ES-I3 (cell line): ENCODE measurements at regions not wholly inside any gene's neighbourhood (a gene's known extent, or its start where the extent isn't known, plus 50 kb on each side); places are given as distances from the start of the nearest gene placed in this dataset.

Experiments
- H3K36me3 ChIP-seq: 2 replicates; pipeline ENCODE4 v1.6.1; 2013; ENCODE audit warnings: mild to moderate bottlenecking, low read length, control low read depth, moderate library complexity; ENCODE audit not compliant: insufficient read depth
- H3K4me1 ChIP-seq: 2 replicates; pipeline ENCODE4 v1.6.1; 2013; ENCODE audit warnings: mild to moderate bottlenecking, control low read depth, low read length; ENCODE audit not compliant: insufficient read depth
- H3K9ac ChIP-seq: 2 replicates; pipeline ENCODE4 v1.6.1; 2013; ENCODE audit warnings: low read depth, mild to moderate bottlenecking, low read length, moderate library complexity
- H3K9me3 ChIP-seq: 2 replicates; pipeline ENCODE4 v1.6.1; 2013; ENCODE audit warnings: mild to moderate bottlenecking, low read length, moderate library complexity; ENCODE audit not compliant: control insufficient read depth, insufficient read depth

DNA sequence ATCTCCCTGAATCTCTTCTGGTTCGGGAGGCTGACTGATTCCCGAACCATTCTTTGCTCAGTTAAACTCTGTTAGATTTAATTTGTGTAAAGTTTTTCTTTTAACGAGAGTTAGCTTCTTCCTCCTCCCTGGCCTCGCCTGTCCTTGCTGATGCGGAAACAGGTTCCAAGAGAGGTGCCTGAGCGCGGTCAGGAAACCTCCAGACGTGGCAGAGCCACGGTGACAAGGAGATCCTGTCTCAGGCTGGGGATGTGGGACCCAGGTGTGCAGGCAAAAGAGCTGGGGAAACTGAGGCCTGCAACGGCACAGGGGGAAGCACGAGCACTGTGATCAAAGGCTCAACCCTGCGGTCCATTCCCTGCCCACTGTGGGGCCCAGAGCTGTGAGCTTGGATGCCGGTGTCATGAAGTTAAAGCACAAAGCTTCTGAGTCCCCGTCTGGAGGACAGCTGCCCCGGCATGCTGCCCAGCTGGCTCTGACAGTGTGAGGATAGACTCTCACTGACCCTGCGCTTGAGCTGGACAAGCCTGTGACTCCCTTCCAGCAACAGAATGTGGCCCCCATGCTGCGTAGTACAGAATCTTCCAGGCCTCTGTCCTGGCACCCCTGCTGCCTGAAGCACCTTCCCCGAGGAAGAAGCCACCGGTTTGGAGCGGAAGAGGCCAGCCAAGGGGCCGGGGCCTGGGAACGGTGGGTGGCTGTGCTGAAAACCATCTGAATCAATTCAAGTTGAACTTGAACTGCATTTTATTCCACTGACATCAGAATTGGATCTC is 960.6 kb downstream of the BRD1 start:
- H3K9me3 ChIP-seq, result no peaks in the 10 kb centered on the region

DNA sequence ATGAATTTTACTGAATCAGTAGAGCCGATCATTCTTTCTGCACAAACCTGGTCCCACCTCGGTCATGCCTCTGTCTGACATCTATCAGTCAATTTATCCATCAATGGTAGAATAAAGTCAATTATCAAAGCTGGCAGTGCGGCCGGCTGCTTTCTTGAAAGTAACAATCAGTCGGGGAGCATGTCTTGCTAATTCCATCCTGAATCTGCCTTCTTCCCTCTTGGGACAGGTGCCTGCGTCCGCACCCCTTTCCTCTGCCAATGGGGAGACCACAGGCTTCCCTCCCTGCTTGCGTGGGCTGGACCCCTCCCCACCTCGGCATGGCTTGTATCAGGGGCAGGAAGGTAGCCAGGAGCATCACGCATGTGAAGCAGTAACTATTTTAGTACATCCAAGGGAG is 962.9 kb downstream of the BRD1 start:
- no peaks in the 10 kb centered on the region for H3K9me3 ChIP-seq
- no peaks in the 10 kb centered on the region for H3K36me3 ChIP-seq
- H3K4me1 ChIP-seq, result no peaks in the 10 kb centered on the region
- H3K9ac ChIP-seq, result no peak overlapping the region

More for the DNA sequence above, 960.6 kb downstream of the BRD1 start:
- Histone ChIP-seq H3K9ac (no peak overlapping the region), H3K36me3 (no peaks in the 10 kb centered on the region), H3K4me1 (no peaks in the 10 kb centered on the region)

DNA sequence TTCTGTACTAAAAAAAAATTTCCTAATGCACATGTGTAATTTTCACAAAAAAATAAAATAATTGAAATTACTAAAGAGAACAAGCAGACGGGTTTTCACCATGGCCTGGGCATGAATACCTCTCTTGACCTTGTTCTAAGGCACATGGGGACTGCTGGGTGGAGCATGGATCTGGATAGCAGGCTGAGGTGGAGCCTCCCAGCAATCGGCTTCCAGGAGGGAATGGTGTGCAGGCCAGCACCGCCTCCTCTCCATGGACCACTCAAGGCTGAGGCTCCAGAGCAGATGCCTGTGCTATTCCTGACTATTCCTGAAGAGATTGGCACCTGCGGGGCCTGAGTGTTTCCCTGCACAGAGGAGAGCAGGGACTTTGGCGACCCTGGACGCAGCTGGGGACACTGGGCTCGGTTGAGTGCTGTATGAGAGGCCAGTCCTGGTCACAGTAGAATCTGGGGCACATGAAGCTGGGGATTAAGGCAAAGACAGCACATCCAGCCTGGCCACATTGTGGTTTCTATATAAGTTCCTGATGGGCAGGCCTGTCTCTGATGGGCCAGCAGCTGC is 963.6 kb downstream of the BRD1 start:
- H3K9ac ChIP-seq, result no peak overlapping the region
- no peaks in the 10 kb centered on the region for H3K36me3 ChIP-seq
- H3K9me3 ChIP-seq, result no peaks in the 10 kb centered on the region
- H3K4me1 ChIP-seq, result no peaks in the 10 kb centered on the region

DNA sequence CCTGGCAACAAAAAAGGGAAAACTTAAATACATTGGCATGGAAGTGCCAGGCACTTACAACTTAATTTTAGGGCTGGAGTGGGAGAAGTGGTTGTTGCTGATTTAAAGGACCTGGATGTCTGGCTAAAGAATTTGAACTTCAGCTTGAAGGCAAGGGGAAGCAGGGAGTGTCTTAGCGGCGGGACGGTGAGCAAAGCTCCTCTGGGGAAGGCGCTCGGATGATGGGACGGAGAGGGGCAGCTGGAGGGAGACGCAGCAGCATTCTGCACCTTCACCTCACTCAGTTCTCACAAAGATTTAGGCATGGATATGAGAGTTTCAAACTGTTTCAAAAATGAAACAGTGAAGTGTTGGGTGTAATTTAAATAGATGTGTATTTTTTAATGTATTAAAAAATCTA is 967.1 kb downstream of the BRD1 start:
- Histone ChIP-seq H3K4me1 (no peaks in the 10 kb centered on the region), H3K9ac (no peak overlapping the region), H3K9me3 (no peaks in the 10 kb centered on the region), H3K36me3 (no peaks in the 10 kb centered on the region)

DNA sequence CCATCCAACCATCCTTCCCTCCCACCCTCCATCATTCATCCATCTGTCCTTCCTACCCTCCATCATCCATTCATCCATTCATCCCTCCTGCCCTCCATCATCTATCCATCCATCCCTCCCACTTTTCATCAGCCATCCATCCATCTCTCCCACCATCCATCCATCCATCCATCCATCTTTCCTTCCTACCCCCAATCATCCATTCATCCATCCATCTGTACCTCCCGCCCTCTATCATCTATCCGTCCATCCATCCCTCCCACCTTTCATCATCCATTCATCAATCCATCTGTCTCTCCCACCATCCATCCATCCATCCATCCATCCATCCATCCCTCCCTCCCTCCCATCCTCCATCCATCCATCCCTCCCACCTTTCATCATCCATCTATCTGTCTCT is 968.8 kb downstream of the BRD1 start:
- Histone ChIP-seq H3K36me3 (no peaks in the 10 kb centered on the region), H3K4me1 (no peaks in the 10 kb centered on the region), H3K9me3 (no peaks in the 10 kb centered on the region), H3K9ac (no peak overlapping the region)

DNA sequence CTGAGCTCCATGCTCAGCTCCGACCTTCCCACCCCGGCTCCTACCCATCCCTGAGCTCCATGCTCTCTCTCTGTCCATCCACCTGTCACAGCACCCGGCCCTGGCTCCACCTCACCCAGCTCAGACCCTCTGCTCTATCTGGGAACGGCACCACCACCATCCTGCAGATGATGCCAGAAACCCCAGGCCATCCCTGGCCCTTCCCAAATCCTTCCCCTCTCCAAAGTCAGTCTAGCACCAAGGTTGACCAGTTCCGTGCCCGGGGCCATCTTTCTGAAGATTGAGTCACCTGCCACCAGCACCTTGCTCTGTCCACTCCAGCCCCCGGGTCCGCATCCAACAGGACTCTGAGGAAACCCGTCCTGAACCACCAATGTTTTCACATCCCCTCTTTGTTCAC is 969.6 kb downstream of the BRD1 start:
- no peaks in the 10 kb centered on the region for H3K4me1 ChIP-seq
- no peak overlapping the region for H3K9ac ChIP-seq
- no peaks in the 10 kb centered on the region for H3K36me3 ChIP-seq
- H3K9me3 ChIP-seq, result no peaks in the 10 kb centered on the region

DNA sequence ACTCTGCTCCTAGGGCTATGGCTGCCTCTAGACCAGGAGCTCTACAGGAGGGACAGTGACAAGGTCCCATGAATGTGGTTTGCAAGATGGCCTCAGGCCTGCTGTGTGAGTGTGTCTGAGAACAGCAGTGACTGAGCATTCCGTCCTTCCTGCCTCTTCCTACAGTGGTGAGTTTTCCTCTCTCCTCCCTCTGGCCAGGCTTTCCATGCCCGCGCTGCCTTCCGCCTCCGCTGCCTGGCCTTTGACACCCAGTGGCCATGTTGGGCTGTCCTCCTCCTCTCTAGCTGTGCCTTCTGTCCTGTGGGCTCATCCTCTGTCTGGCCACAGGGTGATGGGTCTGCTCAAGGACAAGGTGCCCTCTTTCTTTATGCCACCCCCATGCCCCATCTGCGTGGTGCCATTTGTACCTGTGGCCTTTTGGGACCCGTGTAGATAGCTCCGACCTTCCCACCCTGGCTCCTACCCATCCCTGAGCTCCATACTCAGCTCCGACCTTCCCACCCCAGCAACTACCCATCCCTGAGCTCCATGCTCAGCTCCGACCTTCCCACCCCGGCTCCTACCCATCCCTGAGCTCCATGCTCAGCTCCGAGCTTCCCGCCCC is 970.4 kb downstream of the BRD1 start:
- Histone ChIP-seq H3K36me3 (no peaks in the 10 kb centered on the region), H3K4me1 (no peaks in the 10 kb centered on the region), H3K9me3 (no peaks in the 10 kb centered on the region), H3K9ac (no peak overlapping the region)

DNA sequence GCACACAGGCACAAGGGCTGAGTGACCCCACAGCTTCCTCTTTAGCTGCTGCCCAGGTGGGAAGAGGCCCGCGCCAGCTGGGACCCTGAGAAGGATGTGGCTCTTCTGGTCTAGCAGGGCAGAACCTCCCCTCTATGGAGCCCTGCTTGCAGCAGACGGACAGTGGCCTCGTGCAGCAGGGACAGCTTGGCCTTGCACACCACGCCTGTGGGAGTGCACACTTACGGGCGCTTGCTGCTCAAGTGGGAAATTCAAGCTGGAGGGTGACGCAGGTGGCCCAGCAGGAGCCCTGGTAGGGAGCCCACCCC is 971.4 kb downstream of the BRD1 start:
- no peaks in the 10 kb centered on the region for H3K9me3 ChIP-seq

DNA sequence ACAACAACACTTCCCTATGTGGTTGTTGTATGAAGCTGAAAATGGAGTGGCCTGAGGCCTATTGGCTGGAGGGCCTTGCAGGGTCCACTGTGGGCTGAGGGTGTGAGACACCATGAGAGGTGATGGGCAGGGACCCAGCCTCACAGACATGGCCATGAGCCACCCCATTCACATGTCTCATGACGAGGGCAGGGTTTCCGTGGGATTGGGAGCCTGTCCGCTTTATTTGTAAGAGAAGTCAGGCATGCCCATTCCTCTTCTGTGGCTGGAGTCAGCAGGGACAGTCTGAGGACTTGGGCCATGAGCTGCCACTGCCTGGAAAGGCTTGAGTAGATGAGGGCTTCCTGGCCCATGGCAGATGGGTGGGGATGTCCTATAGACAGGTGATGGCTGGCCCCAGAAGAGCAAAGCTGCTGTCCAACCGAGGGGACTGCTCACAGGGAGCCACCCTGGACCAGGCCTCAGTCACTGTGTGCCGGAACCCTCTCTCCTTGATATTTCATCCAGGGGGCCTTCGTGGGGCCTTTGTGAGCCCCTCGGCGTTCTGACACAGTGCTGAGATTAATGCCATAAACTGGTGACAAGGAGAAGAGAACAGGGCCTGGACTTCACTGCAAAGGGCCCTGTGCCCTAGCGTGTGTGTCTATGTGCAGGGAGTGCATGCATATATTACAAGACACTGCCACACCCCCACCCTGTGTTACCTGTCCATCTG is 971.9 kb downstream of the BRD1 start:
- Histone ChIP-seq H3K9me3 (no peaks in the 10 kb centered on the region), H3K4me1 (no peaks in the 10 kb centered on the region), H3K9ac (no peak overlapping the region), H3K36me3 (no peaks in the 10 kb centered on the region)

More for the DNA sequence above, 971.4 kb downstream of the BRD1 start:
- H3K9ac ChIP-seq, result no peak overlapping the region
- H3K4me1 ChIP-seq, result no peaks in the 10 kb centered on the region
- no peaks in the 10 kb centered on the region for H3K36me3 ChIP-seq

DNA sequence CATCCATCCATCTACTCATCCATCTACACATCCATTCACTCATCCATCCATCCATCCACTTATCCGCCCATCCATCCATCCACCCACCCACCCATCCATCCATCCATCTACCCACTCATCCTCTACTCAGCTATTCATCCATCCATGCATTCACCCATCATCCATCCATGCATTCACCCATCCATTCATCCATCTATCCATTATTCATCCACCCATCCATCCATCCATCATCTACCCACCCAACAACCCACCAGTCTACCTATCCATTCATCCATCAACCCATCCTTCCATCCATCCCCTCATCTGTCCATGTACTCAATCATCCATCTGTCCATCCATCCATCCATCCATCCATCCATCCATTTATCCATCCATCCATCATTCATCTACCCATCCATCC is 972.7 kb downstream of the BRD1 start:
- Histone ChIP-seq H3K9me3 (no peaks in the 10 kb centered on the region), H3K9ac (no peak overlapping the region), H3K4me1 (no peaks in the 10 kb centered on the region), H3K36me3 (no peaks in the 10 kb centered on the region)

DNA sequence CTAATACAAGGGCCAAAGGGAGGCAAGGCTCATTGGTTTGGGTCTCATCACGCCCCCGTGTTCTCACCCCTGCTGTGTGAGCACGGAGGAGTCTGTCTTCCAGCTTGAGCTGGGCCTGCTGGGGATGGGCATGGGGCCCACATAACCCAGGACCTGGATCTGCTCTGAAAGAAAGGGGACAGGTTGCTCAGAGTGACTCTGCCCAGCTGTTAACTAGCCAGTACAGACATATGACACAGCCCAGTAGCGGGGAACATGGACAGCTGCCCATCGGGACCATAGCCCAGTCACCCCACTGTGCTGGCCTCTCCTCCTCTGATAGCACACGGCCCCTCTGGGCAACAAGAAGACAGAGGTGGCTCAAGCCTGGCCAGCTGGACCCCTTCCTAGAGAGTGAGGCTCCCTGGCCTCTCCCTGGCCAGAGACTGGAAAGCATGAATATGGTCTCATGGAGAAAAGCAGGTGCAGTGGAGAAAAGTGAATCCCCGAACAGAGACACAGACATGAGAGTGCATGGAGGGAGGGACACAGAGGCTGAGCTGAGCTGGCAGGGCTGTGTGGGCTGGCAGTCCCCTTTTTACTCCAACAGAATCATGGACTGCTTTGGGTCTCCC is 973.9 kb downstream of the BRD1 start:
- no peaks in the 10 kb centered on the region for H3K9me3 ChIP-seq
- no peaks in the 10 kb centered on the region for H3K4me1 ChIP-seq
- no peaks in the 10 kb centered on the region for H3K36me3 ChIP-seq
- H3K9ac ChIP-seq, result no peak overlapping the region

DNA sequence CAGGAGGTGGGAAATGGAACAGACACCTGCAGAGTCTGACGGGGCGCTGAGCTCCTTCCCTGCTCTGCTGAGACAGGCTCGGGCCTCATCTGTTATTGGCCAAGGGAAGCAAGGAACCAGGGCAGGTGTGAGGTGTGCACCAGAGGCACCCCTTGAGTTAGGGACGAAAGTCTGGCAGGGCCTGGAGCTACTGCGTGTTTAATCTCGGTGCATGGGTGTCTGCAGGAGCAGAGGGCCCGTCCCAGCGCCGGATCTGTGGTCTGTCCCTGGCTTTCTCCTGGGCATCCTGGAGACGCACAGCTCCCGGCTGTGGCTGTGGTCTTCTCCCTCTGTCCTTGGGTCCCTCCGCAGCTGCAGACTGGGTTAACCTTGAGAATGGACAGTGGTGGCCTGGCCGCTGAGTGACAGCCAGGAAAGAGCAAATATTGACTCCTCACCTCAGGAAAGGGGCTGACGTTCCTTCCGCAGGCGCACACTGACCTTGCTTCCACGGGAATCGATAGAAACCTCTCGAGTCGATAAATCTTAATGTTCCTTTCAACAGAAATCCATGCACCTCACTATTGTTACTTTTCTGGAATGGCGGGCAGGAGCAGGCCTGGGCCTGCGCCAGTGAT is 975.6 kb downstream of the BRD1 start:
- no peak overlapping the region for H3K9ac ChIP-seq
- H3K4me1 ChIP-seq, result no peaks in the 10 kb centered on the region
- no peaks in the 10 kb centered on the region for H3K36me3 ChIP-seq
- H3K9me3 ChIP-seq, result no peaks in the 10 kb centered on the region

DNA sequence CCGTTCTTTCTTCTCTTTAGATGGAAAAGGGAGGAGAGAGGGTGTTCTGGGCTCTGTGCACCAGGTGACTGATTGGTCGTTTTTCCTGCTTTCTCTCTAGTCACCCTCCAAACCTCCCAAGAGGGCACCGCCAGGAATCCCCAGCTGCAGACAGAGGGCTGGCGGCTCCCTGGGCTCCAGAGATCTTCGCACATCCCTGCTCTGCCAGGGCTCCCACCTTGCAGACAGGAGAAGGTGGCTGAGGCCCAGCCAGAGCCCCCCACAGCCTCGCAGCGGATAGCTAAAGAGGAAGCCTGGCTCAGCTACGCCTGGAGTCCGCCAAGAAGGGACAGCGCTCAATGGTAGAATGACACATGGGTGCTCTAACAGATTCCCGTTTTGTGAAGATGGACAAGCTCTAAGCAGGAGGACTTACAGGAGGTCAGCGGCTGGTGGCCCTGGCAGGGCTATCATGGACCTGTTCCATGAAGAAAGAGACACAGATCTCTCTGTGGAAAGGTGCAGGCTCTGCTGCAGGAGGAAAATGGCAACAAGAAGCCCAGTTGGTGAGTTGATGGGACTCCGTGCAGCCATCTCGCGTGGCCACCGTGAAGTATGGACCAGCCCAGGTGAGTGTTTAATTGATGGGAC is 976.9 kb downstream of the BRD1 start:
- no peak overlapping the region for H3K9ac ChIP-seq
- H3K9me3 ChIP-seq, result no peaks in the 10 kb centered on the region
- H3K4me1 ChIP-seq, result no peaks in the 10 kb centered on the region
- H3K36me3 ChIP-seq, result no peaks in the 10 kb centered on the region
